H9 (cell line): ENCODE measurements at regions not wholly inside any gene's neighbourhood (a gene's known extent, or its start where the extent isn't known, plus 50 kb on each side); places are given as distances from the start of the nearest gene placed in this dataset.

Source experiments
- DNase-seq: peaks from one replicate; pipeline ENCODE4 v3.0.0-alpha.2; 2017
- H2AFZ ChIP-seq: one replicate; pipeline ENCODE4 v1.6.1; 2013; ENCODE audit warnings: mild to moderate bottlenecking, low read length, control low read depth, moderate library complexity
- H2AK5ac ChIP-seq: 2 replicates; pipeline ENCODE4 v1.6.1; 2013; ENCODE audit warnings: low read length, control low read depth, mixed read lengths; ENCODE audit not compliant: insufficient read length
- H2BK120ac ChIP-seq: one replicate; pipeline ENCODE4 v1.6.1; 2013; ENCODE audit warnings: low read depth, mild to moderate bottlenecking, low read length, control low read depth, inconsistent platforms; ENCODE audit not compliant: poor library complexity, severe bottlenecking
- H2BK12ac ChIP-seq: 2 replicates; pipeline ENCODE4 v1.6.1; 2013; ENCODE audit warnings: low read length, control low read depth, mixed read lengths, low read depth; ENCODE audit not compliant: insufficient read length
- H2BK15ac ChIP-seq: 2 replicates; pipeline ENCODE4 v1.6.1; 2013; ENCODE audit warnings: low read depth, low read length, control low read depth
- H2BK20ac ChIP-seq: one replicate; pipeline ENCODE4 v1.6.1; 2013; ENCODE audit warnings: low read depth, mild to moderate bottlenecking, low read length, control low read depth, inconsistent platforms; ENCODE audit not compliant: poor library complexity, severe bottlenecking
- H2BK5ac ChIP-seq: 2 replicates; pipeline ENCODE4 v1.6.1; 2013; ENCODE audit warnings: low read length, control low read depth, mixed read lengths; ENCODE audit not compliant: insufficient read length
- H3K14ac ChIP-seq: 2 replicates; pipeline ENCODE4 v1.6.1; 2013; ENCODE audit warnings: low read length, control low read depth; ENCODE audit not compliant: insufficient read depth
- H3K18ac ChIP-seq: 2 replicates; pipeline ENCODE4 v1.6.1; 2013; ENCODE audit warnings: low read depth, mild to moderate bottlenecking, mixed read lengths, low read length, control low read depth; ENCODE audit not compliant: insufficient read length
- H3K23ac ChIP-seq: 2 replicates; pipeline ENCODE4 v1.6.1; 2013; ENCODE audit warnings: low read length, control low read depth, mixed read lengths, low read depth; ENCODE audit not compliant: insufficient read length
- H3K23me2 ChIP-seq: 2 replicates; pipeline ENCODE4 v1.6.1; 2013; ENCODE audit warnings: low read depth, mild to moderate bottlenecking, mixed read lengths, low read length, control low read depth; ENCODE audit not compliant: insufficient read length, poor library complexity, severe bottlenecking
- H3K27ac ChIP-seq: 2 replicates; pipeline ENCODE4 v1.5.1; 2013; ENCODE audit warnings: low read length, control low read depth, mixed read lengths, low read depth; ENCODE audit not compliant: insufficient read length
- H3K27me3 ChIP-seq: 2 replicates; pipeline ENCODE4 v1.6.1; 2013; ENCODE audit warnings: low read length, control low read depth, inconsistent platforms; ENCODE audit not compliant: insufficient read depth
- H3K4ac ChIP-seq: 2 replicates; pipeline ENCODE4 v1.6.1; 2013; ENCODE audit warnings: low read depth, mild to moderate bottlenecking, control low read depth, inconsistent platforms, low read length, moderate library complexity
- H3K4me1 ChIP-seq: 2 replicates; pipeline ENCODE4 v1.6.1; 2013; ENCODE audit warnings: low read length, control low read depth, inconsistent platforms; ENCODE audit not compliant: insufficient read depth
- H3K4me2 ChIP-seq: 2 replicates; pipeline ENCODE4 v1.6.1; 2013; ENCODE audit warnings: low read length, control low read depth, mixed read lengths; ENCODE audit not compliant: insufficient read length, insufficient read depth
- H3K56ac ChIP-seq: 2 replicates; pipeline ENCODE4 v1.6.1; 2013; ENCODE audit warnings: low read depth, mild to moderate bottlenecking, mixed read lengths, low read length, control low read depth; ENCODE audit not compliant: insufficient read length
- H3K79me1 ChIP-seq: 2 replicates; pipeline ENCODE4 v1.6.1; 2013; ENCODE audit warnings: low read depth, mild to moderate bottlenecking, moderate library complexity, low read length, control low read depth, inconsistent platforms; ENCODE audit not compliant: insufficient read depth, poor library complexity, severe bottlenecking
- H3K79me2 ChIP-seq: 2 replicates; pipeline ENCODE4 v1.6.1; 2013; ENCODE audit warnings: low read length, control low read depth, inconsistent platforms; ENCODE audit not compliant: insufficient read depth
- H3K9ac ChIP-seq: 2 replicates; pipeline ENCODE4 v1.6.1; 2013; ENCODE audit warnings: low read length, control low read depth, mixed read lengths; ENCODE audit not compliant: insufficient read length; ENCODE audit errors: extremely low read depth
- H3K9me3 ChIP-seq: one replicate; pipeline ENCODE4 v1.6.1; 2013; ENCODE audit warnings: low read depth, low read length, inconsistent platforms; ENCODE audit not compliant: control insufficient read depth
- H3T11ph ChIP-seq: one replicate; pipeline ENCODE4 v1.6.1; 2013; ENCODE audit warnings: mild to moderate bottlenecking, low read length, control low read depth, inconsistent platforms
- H4K20me1 ChIP-seq: one replicate; pipeline ENCODE4 v1.6.1; 2013; ENCODE audit not compliant: control insufficient read depth, insufficient read length, insufficient read depth
- H4K5ac ChIP-seq: 2 replicates; pipeline ENCODE4 v1.6.1; 2013; ENCODE audit warnings: low read depth, mild to moderate bottlenecking, mixed read lengths, low read length, control low read depth; ENCODE audit not compliant: insufficient read length
- H4K8ac ChIP-seq: replicated peaks from 2 replicates; pipeline ENCODE4 v1.6.1; 2013; ENCODE audit warnings: low read length, control low read depth, mixed read lengths, low read depth; ENCODE audit not compliant: insufficient read length
- H4K91ac ChIP-seq: 2 replicates; pipeline ENCODE4 v1.6.1; 2013; ENCODE audit warnings: low read depth, mild to moderate bottlenecking, moderate library complexity, mixed read lengths, low read length, control low read depth; ENCODE audit not compliant: insufficient read length
- H3K27ac Mint-ChIP-seq, 3 experiments: 2 replicates in 2 of 3; 3 replicates in 1 of 3; pipeline ENCODE4 v1.8.0; 2020 to 2021; ENCODE audit warnings: mixed read lengths in 3 of 3, mild to moderate bottlenecking in 1 of 3, moderate library complexity in 1 of 3
- H3K27me3 Mint-ChIP-seq: 2 replicates; pipeline ENCODE4 v1.8.0; 2021; ENCODE audit warnings: low read depth, mild to moderate bottlenecking, moderate library complexity, mixed read lengths
- H3K36me3 Mint-ChIP-seq, 3 experiments: 2 replicates in 2 of 3; 3 replicates in 1 of 3; pipeline ENCODE4 v1.8.0; 2020 to 2021; ENCODE audit warnings: low read depth in 3 of 3, mixed read lengths in 3 of 3; ENCODE audit not compliant: insufficient read depth in 1 of 3
- H3K4me1 Mint-ChIP-seq, 2 experiments: 2 replicates each; pipeline ENCODE4 v1.8.0; 2020; ENCODE audit warnings: mixed read lengths in 2 of 2
- H3K4me3 Mint-ChIP-seq, 2 experiments: 2 replicates in 1 of 2; 3 replicates in 1 of 2; pipeline ENCODE4 v1.8.0; 2020 to 2021; ENCODE audit warnings: mild to moderate bottlenecking in 2 of 2, mixed read lengths in 2 of 2, moderate library complexity in 1 of 2
- H3K9me3 Mint-ChIP-seq, 2 experiments: 2 replicates in 1 of 2; 3 replicates in 1 of 2; pipeline ENCODE4 v1.8.0; 2020; ENCODE audit warnings: mild to moderate bottlenecking in 2 of 2, mixed read lengths in 2 of 2, moderate library complexity in 1 of 2
- WGBS: extraction: QIAGEN DNeasy Blood & Tissue Kit; methylation state at CpG from one replicate; pipeline ENCODE4 v1.1.7; 2013; ENCODE audit warnings: missing lambda C conversion rate, low lambda C conversion rate, mixed read lengths; ENCODE audit not compliant: insufficient read length; ENCODE audit errors: extremely low coverage; 5-methylcytosine and 5-hydroxymethylcytosine counted together
- TF ChIP-seq, protein P1 (sequence below): fragments of 200-600 bp; sonication (generic); conservative IDR thresholded peaks from 3 replicates; pipeline ENCODE4 v1.8.0; 2021; ENCODE audit warnings: antibody characterized with exemption, mild to moderate bottlenecking

DNA sequence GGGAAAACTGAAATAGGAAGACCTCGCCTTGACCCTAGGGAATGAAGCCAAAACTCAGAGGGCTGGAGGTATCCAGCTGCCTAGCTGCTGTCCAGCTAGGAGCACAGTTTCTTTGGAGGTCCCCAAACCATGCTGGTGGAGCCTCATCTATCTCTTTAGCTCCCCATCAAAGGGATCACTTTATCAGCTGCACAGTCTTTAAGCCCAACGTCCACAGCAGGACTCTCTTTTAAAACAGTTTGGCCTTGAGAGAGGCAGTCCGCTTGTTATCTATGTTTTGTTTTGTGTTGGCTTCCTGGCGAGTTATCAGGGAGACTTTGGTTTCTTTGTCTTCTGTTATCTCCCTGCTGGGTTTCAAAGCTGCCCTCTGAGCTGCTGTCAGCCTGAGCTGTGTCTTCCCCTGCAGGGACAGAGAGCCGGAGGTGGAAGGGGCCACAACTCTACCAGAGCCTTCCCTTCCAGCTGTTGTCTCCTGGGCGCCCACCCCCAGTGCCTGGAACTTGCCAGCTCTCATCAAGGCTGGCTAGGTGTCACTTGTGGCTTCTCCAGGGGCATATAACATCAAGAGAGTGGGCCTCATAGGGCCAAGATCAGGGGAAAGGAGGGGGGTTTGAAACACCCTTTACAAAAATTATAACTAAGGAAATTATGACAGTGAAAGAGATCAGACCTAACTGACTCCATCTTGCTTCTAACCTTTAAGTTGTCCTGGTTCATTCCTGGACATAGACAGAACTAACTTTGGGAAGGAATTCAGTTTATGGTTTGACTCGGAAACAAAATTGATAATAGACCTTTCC lies 61.4 kb upstream of the C15orf39 start:
- Histone ChIP-seq H3K9ac (no peak overlapping the region), H3K27me3 (no peaks in the 10 kb centered on the region), H3K14ac (no peak overlapping the region), H3K27ac (no peak overlapping the region), H3T11ph (no peak overlapping the region), H4K20me1 (no peaks in the 10 kb centered on the region), H4K5ac (no peak overlapping the region), H2BK120ac (no peak overlapping the region), H2AFZ (no peak overlapping the region), H3K9me3 (peaks cover 33% of the 10 kb centered on the region), H4K8ac (no peak overlapping the region), H3K4me2 (no peak overlapping the region), H3K56ac (no peak overlapping the region), H2AK5ac (no peak overlapping the region), H3K18ac (peak overlapping the region; percentile 19), H2BK5ac (no peak overlapping the region), H3K4ac (no peak overlapping the region), H2BK12ac (no peak overlapping the region), H4K91ac (no peak overlapping the region), H2BK15ac (no peak overlapping the region), H3K23me2 (no peaks in the 10 kb centered on the region), H3K79me1 (no peaks in the 10 kb centered on the region), H2BK20ac (no peak overlapping the region), H3K79me2 (no peaks in the 10 kb centered on the region), H3K23ac (no peak overlapping the region), H3K4me1 (no peaks in the 10 kb centered on the region)
- WGBS: no CpG with 5 or more reads among the region's 7 CpGs
- no peak overlapping the region for H3K4me3 Mint-ChIP-seq
- peaks cover 20% of the 10 kb centered on the region for H3K27me3 Mint-ChIP-seq
- no peak overlapping the region for H3K27ac Mint-ChIP-seq
- H3K9me3 Mint-ChIP-seq: peaks cover 38 to 40% of the 10 kb centered on the region in 2 experiments
- no peak for DNase-seq
- peaks cover 11 to 15% (median 15%) of the 10 kb centered on the region in 3 experiments for H3K36me3 Mint-ChIP-seq
- peaks cover 23 to 31% of the 10 kb centered on the region in 2 experiments for H3K4me1 Mint-ChIP-seq
- TF ChIP-seq, protein P1, sequence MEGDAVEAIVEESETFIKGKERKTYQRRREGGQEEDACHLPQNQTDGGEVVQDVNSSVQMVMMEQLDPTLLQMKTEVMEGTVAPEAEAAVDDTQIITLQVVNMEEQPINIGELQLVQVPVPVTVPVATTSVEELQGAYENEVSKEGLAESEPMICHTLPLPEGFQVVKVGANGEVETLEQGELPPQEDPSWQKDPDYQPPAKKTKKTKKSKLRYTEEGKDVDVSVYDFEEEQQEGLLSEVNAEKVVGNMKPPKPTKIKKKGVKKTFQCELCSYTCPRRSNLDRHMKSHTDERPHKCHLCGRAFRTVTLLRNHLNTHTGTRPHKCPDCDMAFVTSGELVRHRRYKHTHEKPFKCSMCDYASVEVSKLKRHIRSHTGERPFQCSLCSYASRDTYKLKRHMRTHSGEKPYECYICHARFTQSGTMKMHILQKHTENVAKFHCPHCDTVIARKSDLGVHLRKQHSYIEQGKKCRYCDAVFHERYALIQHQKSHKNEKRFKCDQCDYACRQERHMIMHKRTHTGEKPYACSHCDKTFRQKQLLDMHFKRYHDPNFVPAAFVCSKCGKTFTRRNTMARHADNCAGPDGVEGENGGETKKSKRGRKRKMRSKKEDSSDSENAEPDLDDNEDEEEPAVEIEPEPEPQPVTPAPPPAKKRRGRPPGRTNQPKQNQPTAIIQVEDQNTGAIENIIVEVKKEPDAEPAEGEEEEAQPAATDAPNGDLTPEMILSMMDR: no peak
